H1 (cell line): ENCODE measurements at regions not wholly inside any gene's neighbourhood (a gene's known extent, or its start where the extent isn't known, plus 50 kb on each side); places are given as distances from the start of the nearest gene placed in this dataset.

Experiments
- ASH2L ChIP-seq: fragments of 200-600, 300-600 bp; sonication (generic); IDR thresholded peaks from one replicate; pipeline ENCODE4 v1.7.1; 2017; ENCODE audit warnings: low read length
- CBX5 ChIP-seq: fragments of 300-800, 300-1000 bp; sonication (generic); IDR thresholded peaks from 2 replicates; pipeline ENCODE4 v1.7.1; 2016; ENCODE audit warnings: antibody characterized with exemption, low read length, low read depth
- EP300 ChIP-seq, 2 experiments: IDR thresholded peaks; 1 replicate in 1 of 2; 2 replicates in 1 of 2; pipeline ENCODE4 v1.6.1; 2011 to 2012; ENCODE audit warnings: low read depth in 2 of 2, low read length in 2 of 2, mild to moderate bottlenecking in 2 of 2, borderline replicate concordance in 1 of 2, inconsistent platforms in 1 of 2, moderate library complexity in 1 of 2
- EZH2 ChIP-seq: fragments of 200-600 bp; sonication (generic); IDR thresholded peaks from 2 replicates; pipeline ENCODE4 v1.7.1; 2012; ENCODE audit warnings: low read depth, mild to moderate bottlenecking, moderate library complexity, low read length, inconsistent platforms; ENCODE audit not compliant: severe bottlenecking
- KDM4A ChIP-seq: IDR thresholded peaks from one replicate; pipeline ENCODE4 v1.7.1; 2012; ENCODE audit warnings: low read depth, mild to moderate bottlenecking, moderate library complexity, low read length, inconsistent platforms; ENCODE audit not compliant: severe bottlenecking

GRCh38 chr22:47284822-47285221, 522.4 kb downstream of the TBC1D22A start (continued):
- TF ChIP-seq EP300 (IDR thresholded peaks at IDR 0.05; ENCODE audit: borderline replicate concordance in 1 of 2, low read depth in 2 of 2, low read length in 2 of 2): no peak
- no peak for TF ChIP-seq CBX5
- TF ChIP-seq KDM4A: no peak
- TF ChIP-seq EZH2: no peak
- no peak for TF ChIP-seq ASH2L
